ENCODE measurements at regions not wholly inside any gene's neighbourhood (a gene's known extent, or its start where the extent isn't known, plus 50 kb on each side); places are given as distances from the start of the nearest gene placed in this dataset.

DNA sequence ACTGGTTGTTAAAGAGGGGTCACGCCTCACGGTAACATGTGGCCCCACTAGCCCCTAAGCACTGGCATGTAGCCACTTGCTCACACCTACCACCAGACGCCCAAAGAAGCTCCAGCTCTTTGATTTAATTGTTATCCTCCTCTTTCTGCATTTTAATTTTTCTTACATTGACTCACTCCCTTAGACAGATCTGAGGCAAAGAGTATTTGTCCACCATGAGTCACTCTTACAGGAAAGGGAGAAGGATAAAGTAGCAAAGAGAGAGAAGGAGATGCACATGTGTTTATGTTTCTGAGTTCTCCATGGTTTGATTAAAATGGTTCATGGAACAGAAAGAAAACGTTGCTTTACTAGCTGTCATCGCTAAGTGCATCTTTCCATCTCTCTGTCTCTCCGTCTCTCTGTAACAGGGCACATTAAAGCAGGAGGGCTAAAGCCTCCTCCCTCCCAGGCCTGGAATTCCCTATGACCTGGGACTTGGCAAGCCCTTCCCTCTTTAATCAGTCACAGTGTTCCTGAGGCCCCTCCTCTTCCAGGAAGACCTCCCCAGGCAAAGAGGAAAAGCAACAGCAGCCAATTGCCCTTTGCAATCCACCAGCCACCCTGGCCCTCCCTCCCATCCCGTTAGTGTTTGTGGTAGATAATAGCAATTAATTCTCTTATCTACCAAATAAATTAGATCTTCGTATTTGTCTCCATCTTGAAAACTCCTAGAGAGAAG is 112.8 kb upstream of the TSHZ2 start:
- 57% methylated on average over 8 of the region's 8 CpGs for WGBS
- DNase-seq (ENCODE audit: low spot score): no peak
- Histone ChIP-seq H3K9ac (ENCODE audit: low read depth in 1 of 2, low read length in 2 of 2) (no peak overlapping the region), H3K27me3 (ENCODE audit: control insufficient read depth in 4 of 4, insufficient read depth in 4 of 4, low read length in 3 of 4) (no peaks in the 10 kb centered on the region), H3K4me1 (ENCODE audit: control insufficient read depth in 4 of 4, insufficient read depth in 4 of 4, low read length in 3 of 4) (peaks cover 0 to 11% (median 7%) of the 10 kb centered on the region in 4 donors), H3K36me3 (ENCODE audit: control insufficient read depth in 4 of 4, insufficient read depth in 3 of 4, low read depth in 1 of 4, low read length in 3 of 4) (no peaks in the 10 kb centered on the region), H3K27ac (ENCODE audit: low read depth in 1 of 2, low read length in 2 of 2) (peak overlapping the region; percentile 38 to 71), H3K4me3 (ENCODE audit: low read depth in 1 of 3, low read length in 3 of 3) (no peak overlapping the region), H3K9me3 (ENCODE audit: control insufficient read depth in 4 of 4, low read length in 3 of 4) (no peaks in the 10 kb centered on the region)
- TF ChIP-seq, protein P1, sequence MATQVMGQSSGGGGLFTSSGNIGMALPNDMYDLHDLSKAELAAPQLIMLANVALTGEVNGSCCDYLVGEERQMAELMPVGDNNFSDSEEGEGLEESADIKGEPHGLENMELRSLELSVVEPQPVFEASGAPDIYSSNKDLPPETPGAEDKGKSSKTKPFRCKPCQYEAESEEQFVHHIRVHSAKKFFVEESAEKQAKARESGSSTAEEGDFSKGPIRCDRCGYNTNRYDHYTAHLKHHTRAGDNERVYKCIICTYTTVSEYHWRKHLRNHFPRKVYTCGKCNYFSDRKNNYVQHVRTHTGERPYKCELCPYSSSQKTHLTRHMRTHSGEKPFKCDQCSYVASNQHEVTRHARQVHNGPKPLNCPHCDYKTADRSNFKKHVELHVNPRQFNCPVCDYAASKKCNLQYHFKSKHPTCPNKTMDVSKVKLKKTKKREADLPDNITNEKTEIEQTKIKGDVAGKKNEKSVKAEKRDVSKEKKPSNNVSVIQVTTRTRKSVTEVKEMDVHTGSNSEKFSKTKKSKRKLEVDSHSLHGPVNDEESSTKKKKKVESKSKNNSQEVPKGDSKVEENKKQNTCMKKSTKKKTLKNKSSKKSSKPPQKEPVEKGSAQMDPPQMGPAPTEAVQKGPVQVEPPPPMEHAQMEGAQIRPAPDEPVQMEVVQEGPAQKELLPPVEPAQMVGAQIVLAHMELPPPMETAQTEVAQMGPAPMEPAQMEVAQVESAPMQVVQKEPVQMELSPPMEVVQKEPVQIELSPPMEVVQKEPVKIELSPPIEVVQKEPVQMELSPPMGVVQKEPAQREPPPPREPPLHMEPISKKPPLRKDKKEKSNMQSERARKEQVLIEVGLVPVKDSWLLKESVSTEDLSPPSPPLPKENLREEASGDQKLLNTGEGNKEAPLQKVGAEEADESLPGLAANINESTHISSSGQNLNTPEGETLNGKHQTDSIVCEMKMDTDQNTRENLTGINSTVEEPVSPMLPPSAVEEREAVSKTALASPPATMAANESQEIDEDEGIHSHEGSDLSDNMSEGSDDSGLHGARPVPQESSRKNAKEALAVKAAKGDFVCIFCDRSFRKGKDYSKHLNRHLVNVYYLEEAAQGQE (IDR thresholded peaks at IDR 0.05): no peak
- TF ChIP-seq, protein P2, sequence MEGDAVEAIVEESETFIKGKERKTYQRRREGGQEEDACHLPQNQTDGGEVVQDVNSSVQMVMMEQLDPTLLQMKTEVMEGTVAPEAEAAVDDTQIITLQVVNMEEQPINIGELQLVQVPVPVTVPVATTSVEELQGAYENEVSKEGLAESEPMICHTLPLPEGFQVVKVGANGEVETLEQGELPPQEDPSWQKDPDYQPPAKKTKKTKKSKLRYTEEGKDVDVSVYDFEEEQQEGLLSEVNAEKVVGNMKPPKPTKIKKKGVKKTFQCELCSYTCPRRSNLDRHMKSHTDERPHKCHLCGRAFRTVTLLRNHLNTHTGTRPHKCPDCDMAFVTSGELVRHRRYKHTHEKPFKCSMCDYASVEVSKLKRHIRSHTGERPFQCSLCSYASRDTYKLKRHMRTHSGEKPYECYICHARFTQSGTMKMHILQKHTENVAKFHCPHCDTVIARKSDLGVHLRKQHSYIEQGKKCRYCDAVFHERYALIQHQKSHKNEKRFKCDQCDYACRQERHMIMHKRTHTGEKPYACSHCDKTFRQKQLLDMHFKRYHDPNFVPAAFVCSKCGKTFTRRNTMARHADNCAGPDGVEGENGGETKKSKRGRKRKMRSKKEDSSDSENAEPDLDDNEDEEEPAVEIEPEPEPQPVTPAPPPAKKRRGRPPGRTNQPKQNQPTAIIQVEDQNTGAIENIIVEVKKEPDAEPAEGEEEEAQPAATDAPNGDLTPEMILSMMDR (IDR thresholded peaks at IDR 0.05; ENCODE audit: low read depth, low read length, missing input control): no peak
- TF ChIP-seq, protein P3, sequence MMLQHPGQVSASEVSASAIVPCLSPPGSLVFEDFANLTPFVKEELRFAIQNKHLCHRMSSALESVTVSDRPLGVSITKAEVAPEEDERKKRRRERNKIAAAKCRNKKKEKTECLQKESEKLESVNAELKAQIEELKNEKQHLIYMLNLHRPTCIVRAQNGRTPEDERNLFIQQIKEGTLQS (IDR thresholded peaks at IDR 0.05): no peak
- TF ChIP-seq EGR1 (IDR thresholded peaks at IDR 0.05; ENCODE audit: low read depth in 2 of 2) (no peak), HNF4A (conservative IDR thresholded peaks at IDR 0.05) (peak; percentile 50 to 60), FOXA2 (IDR thresholded peaks at IDR 0.05) (no peak), GABPA (IDR thresholded peaks at IDR 0.05 in 1 of 2, conservative IDR thresholded peaks at IDR 0.05 in 1 of 2) (peak in 1 of 2 donors; percentile 43), JUND (IDR thresholded peaks at IDR 0.05) (peak in 1 of 2 donors; percentile 42), HNF4G (IDR thresholded peaks at IDR 0.05) (no peak), RAD21 (IDR thresholded peaks at IDR 0.05) (peak in 1 of 2 donors; percentile 34), YY1 (IDR thresholded peaks at IDR 0.05) (peak; percentile 11), SP1 (IDR thresholded peaks at IDR 0.05) (peak; percentile 55), FOXA1 (IDR thresholded peaks at IDR 0.05) (no peak), RXRA (IDR thresholded peaks at IDR 0.05) (peak; percentile 35 to 50), TAF1 (conservative IDR thresholded peaks at IDR 0.05) (no peak), NR2F2 (IDR thresholded peaks at IDR 0.05) (no peak)
- TF ChIP-seq, protein P4, sequence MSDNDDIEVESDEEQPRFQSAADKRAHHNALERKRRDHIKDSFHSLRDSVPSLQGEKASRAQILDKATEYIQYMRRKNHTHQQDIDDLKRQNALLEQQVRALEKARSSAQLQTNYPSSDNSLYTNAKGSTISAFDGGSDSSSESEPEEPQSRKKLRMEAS (IDR thresholded peaks at IDR 0.05): peak; percentile 63
- TF ChIP-seq, protein P5, sequence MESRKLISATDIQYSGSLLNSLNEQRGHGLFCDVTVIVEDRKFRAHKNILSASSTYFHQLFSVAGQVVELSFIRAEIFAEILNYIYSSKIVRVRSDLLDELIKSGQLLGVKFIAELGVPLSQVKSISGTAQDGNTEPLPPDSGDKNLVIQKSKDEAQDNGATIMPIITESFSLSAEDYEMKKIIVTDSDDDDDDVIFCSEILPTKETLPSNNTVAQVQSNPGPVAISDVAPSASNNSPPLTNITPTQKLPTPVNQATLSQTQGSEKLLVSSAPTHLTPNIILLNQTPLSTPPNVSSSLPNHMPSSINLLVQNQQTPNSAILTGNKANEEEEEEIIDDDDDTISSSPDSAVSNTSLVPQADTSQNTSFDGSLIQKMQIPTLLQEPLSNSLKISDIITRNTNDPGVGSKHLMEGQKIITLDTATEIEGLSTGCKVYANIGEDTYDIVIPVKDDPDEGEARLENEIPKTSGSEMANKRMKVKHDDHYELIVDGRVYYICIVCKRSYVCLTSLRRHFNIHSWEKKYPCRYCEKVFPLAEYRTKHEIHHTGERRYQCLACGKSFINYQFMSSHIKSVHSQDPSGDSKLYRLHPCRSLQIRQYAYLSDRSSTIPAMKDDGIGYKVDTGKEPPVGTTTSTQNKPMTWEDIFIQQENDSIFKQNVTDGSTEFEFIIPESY (IDR thresholded peaks at IDR 0.05): no peak
